DMS79 treated with DMSO at 0.1 percent for 48 hours (cell line): ENCODE measurements at regions not wholly inside any gene's neighbourhood (a gene's known extent, or its start where the extent isn't known, plus 50 kb on each side); places are given as distances from the start of the nearest gene placed in this dataset.

Experiments used
- DNase-seq: peaks from one replicate; lab custom pipeline; 2025; lab: John Stamatoyannopoulos, UW

- peak; percentile 44 for DNase-seq
Observed at GRCh38 chr20:19807946-19808330, 49.9 kb downstream of the RIN2 start.

DNA sequence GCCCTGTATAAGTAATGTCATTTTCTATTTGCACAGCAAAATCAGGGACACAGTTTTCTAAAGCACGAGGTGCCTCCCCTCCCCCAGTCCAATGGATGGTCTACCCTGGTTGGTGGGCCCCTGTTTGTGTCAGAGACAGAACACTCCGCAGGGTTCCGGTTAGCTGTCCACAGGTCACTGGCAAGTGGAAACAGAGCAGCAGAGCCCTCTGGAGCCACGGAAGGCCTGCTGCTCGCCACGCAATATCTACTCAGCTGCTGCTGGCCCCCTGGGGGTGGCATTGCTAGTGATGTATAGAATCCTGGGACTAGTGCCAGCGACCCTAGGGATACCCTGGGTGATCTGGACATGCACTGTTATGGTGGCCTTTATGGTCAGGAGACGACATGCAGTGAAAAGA is 50.4 kb downstream of the RIN2 start:
- DNase-seq, result no peak

DNA sequence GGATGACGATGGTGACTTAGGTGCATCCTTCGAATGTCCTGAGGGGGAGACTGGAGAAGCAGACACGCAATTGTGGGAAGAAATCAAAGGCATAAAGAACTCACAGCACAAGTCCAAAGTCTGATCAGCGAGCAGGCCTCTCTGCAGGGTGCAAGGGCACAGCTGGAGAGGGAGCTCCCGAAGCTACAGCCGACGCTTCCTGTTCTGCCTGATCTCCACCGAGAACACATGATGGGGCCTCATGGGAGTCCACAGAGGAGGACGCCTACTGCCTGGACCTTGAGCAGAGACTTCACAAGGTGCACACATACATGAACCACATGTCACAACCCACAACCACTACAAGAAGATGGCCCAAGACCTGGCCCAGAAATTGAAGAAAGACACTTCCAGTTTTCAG is 51.4 kb downstream of the RIN2 start:
- no peak for DNase-seq

- DNase-seq, result no peak
Observed at GRCh38 chr20:19811231-19811630, 53.2 kb downstream of the RIN2 start.

DNA sequence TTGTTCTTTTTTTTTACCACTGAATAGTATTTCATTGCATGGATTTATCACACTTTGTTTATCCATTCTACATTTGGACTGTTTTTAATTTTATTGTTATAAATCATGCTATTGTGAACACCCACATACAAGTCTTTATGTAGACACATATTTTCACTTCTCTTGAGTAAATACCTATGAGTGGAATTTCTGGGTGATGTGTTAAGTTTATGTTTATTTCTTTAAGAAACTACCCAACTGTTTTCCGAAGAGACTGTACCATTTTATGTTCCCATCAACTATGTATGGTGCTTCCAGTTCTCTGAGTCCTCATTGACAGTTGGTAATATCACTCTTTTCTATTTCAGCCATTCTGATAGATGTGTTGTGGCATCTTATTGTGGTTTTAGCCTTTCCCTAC is 54.0 kb downstream of the RIN2 start:
- DNase-seq, result no peak

DNA sequence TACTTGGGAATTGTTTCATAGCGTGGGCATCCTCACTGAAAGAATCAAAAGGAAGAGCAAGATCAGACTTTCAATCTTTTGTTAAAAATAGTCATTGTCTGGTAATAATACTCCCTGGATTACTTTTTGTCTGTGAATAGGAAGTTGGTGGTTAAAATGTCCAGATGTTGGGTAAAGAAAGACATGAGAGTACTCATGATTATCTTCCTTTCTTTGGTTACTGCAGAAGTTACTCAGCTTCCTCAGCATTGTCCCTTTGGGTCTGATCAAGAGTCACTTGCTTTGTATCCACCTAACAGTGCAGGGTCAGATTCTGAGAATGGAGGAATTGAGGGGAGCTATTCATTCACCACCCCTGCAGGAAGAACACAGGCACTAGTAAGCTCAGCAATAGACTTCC is 54.6 kb downstream of the RIN2 start:
- DNase-seq, result no peak

DNA sequence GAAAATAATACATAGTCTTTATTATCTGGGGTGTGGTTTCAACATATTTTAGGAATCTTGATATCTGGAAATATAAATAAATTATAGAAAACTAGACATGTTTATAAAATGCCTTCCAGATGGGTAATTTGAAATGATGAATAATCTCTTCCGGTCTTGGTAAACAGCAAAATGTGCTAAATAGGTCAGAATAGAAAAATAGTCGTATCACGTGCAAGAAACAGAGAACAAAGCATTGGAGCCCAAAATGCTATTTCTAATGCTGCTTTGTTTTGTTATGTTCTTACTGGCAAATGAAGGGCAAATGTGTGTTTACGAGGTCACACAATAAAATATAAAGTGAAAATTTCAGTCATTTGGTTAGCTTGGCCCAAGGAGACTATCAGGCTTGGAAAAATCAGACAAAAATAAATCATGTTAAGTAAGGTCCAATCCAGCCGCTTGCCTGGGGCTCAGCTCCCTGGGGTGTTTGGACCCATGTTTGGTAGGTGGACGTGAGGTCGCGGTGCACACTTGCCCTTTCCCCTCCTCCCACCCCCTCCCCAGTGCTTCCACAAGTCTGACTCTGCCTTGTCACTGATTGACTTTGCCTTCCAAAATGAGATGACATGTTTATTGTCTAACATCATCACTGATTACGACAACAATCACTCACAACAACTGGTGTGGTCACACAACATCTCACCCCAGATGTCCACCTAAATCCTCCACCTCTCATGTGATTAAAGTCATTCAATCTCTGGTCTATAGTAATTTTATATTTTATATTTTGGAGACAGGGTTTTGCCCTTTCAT is 56.0 kb downstream of the RIN2 start:
- DNase-seq, result no peak

DNA sequence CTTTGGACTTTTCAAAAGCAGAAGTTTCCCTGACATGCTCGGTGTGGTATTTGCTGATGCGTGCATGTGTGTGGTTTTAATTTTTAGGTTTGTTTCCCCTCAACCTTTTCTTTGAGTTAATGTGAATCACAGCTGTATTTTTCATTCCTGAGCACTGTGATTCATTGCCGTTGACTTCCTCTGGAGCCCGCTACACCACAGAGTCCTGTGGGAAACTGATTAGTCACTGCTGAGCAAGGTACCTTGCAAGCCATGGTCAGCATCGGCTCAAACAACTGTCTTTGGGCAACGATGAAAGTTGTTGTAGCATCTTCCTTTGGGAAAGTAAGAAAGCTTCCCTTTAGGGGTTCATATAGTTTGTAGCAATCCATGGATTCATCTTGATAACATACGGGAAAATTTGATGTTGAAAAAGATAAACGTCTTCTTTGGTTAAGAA is 57.5 kb downstream of the RIN2 start:
- no peak for DNase-seq

- no peak for DNase-seq
Observed at GRCh38 chr20:19816386-19816785, 58.3 kb downstream of the RIN2 start.

GRCh38 chr20:19817017-19817416 is 59.0 kb downstream of the RIN2 start:
- DNase-seq, result no peak

GRCh38 chr20:19819149-19819548 is 61.1 kb downstream of the RIN2 start:
- DNase-seq, result no peak

- no peak for DNase-seq
Observed at GRCh38 chr20:19820555-19821211, 62.6 kb downstream of the RIN2 start.

DNA sequence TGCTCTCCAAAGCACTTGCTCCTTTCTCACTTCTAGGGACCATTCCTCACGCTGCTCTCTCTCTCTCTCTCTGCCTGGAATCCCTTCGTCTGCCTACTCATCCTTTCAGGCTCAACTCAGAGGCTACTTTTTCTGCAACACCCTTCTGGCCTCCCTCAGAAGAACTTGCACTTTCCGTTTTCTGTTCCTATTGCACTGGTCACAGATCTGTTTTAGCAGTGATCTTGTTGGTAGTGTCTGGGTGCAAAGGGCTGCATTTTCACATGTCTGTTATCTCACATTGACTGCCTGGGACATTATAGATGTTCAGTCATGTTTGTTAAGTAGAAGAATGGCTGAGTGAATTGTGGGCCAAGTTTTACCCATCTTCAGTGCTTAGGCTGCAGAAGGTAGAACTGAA is 63.5 kb downstream of the RIN2 start:
- DNase-seq, result no peak

DNA sequence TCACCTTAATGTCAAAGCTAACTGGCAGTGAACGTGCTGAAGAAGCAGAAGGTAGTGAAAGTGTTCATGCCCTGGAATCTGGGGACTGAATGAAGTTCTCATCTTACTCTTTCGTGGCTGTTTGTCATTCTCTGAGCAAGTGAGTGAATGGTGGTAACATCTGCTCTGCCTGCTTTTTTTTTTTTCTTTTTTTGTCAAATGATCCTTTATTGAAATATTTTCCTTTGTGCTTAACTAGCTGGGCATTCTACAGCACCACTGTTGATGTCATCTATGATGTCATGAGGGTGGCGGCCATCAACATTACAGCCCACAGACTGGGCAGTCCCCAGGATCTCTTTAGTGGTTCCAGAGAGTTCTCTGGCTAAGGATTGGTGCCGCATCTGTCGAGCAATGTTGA is 65.2 kb downstream of the RIN2 start:
- no peak for DNase-seq

GRCh38 chr20:19823971-19824370 is 65.9 kb downstream of the RIN2 start:
- DNase-seq, result no peak

- DNase-seq, result no peak
Observed at GRCh38 chr20:19824861-19825260, 66.8 kb downstream of the RIN2 start.

- DNase-seq, result no peak
Observed at GRCh38 chr20:19826179-19826914, 68.3 kb downstream of the RIN2 start.

- DNase-seq, result no peak
Observed at GRCh38 chr20:19827818-19828217, 69.8 kb downstream of the RIN2 start.

- DNase-seq, result no peak
Observed at GRCh38 chr20:19828232-19828631, 70.2 kb downstream of the RIN2 start.

GRCh38 chr20:19830211-19830785 is 72.2 kb downstream of the RIN2 start:
- no peak for DNase-seq

DNA sequence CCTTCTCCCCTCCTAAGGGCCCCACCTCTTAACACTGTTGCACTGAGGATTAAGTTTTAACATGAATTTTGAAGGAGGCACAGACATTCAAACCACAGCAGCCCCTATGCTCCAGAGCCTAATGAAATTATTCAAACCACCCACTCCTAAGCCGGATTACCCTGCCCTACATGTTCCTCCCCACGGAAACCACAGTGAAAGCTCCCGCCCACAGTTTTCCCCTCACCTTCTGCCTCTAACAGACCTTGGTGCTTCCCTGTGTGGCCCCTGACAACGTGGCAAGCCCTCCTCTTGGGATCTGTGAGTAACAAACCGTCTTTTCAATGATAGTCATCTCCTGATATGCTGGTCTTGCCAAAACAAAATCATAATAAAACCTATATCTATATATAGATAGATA is 74.8 kb downstream of the RIN2 start:
- DNase-seq, result no peak

DNA sequence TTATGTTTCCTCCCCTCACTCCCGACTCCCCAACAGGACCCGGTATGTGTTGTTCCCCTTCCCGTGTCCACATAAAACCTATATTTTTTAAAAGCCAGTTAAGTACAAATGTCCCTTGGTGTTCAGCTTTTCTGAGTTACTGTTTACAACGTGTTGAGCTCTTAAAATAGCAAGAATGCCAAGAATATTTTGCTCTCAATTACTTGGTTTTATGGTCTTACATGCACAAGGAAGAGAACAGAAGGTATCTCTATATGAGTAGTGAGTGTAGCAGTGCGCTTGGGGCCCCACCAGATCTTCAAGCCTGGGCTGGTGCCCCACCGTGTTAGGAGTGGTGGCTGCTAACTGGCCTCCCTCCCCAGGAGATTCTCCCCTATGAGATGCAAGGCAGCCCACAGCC is 75.3 kb downstream of the RIN2 start:
- no peak for DNase-seq

DNA sequence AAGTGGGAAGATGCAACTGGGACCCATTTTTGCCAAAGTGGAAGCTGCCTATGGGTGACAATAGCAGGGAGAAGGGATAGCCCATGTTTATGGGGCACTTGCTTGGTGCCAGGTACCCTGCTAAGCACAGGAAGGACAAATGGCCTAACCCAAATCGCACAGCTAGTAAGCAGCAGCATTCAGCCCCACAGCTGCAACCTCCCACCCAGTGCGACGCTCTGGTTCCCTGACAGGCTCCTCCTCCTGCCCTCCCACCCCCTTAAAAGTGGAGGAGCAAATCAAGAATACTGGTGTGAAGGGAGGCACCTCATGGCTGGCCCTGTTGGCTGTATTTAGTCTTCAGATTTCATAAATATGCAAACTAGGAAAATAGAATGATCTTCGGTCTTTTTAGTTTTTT is 76.2 kb downstream of the RIN2 start:
- DNase-seq, result no peak
